ENCODE measurements at regions not wholly inside any gene's neighbourhood (a gene's known extent, or its start where the extent isn't known, plus 50 kb on each side); places are given as distances from the start of the nearest gene placed in this dataset.

DNA sequence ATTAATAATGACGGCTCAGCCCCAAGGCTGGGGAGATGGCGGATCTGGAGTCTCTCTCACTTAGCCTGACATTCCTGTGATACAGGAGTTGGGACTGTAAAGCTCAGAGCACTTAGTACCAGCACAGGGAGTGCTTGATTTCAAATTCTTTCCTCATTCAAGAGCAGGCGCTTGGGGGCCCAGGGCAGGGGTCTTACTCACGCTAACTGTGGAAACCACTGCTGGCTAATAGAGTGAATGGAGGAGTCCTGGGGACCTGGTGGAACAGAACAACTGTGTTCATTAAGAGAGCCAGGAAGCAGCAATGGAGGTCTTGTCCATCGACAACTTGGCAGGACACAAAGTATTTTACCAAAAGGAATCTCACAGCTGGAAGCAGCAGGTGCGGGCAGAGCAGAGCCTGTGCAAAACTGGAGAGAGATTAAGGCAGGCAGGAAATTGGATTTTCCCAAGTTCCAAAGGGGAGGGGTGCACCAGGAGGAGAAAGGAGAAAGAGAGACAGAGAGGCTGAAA lies 358.9 kb downstream of the TNS1 start:
- H3K27ac Mint-ChIP-seq (ENCODE audit: unreplicated experiment) = no peak overlapping the region
- H3K4me3 Mint-ChIP-seq (ENCODE audit: unreplicated experiment) = no peak overlapping the region
- H3K27me3 Mint-ChIP-seq (ENCODE audit: unreplicated experiment) = peaks cover 1% of the 10 kb centered on the region
- no peaks in the 10 kb centered on the region for H3K9me3 Mint-ChIP-seq (ENCODE audit: unreplicated experiment)
- no peak for DNase-seq (ENCODE audit: low spot score)
- TF ChIP-seq, protein P1, sequence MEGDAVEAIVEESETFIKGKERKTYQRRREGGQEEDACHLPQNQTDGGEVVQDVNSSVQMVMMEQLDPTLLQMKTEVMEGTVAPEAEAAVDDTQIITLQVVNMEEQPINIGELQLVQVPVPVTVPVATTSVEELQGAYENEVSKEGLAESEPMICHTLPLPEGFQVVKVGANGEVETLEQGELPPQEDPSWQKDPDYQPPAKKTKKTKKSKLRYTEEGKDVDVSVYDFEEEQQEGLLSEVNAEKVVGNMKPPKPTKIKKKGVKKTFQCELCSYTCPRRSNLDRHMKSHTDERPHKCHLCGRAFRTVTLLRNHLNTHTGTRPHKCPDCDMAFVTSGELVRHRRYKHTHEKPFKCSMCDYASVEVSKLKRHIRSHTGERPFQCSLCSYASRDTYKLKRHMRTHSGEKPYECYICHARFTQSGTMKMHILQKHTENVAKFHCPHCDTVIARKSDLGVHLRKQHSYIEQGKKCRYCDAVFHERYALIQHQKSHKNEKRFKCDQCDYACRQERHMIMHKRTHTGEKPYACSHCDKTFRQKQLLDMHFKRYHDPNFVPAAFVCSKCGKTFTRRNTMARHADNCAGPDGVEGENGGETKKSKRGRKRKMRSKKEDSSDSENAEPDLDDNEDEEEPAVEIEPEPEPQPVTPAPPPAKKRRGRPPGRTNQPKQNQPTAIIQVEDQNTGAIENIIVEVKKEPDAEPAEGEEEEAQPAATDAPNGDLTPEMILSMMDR (IDR thresholded peaks at IDR 0.05; ENCODE audit: unreplicated experiment) = no peak
- H3K36me3 Mint-ChIP-seq (ENCODE audit: low read depth, unreplicated experiment) = no peaks in the 10 kb centered on the region
- H3K4me1 Mint-ChIP-seq (ENCODE audit: unreplicated experiment) = no peaks in the 10 kb centered on the region

DNA sequence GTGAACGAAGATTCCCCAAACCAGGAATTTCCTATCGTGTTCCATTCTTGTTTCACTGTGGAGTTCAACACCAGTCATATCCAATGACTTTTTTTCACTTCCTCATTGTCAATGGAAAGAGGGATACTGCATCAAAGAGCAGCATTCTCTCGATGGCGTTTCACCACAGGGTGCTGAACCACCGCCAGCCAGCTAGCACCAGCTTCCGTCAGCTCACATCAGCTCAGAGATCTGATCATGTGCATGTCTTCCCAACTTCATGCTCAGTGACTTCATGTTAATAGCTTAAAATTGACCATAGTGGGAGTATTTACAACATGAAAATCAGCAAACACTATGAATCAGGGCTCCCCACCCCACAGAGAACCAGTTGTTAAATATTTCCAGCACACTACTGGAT lies 359.9 kb downstream of the TNS1 start:
- H3K27me3 Mint-ChIP-seq (ENCODE audit: unreplicated experiment) = peaks cover 1% of the 10 kb centered on the region
- H3K4me3 Mint-ChIP-seq (ENCODE audit: unreplicated experiment) = no peak overlapping the region
- no peak for DNase-seq (ENCODE audit: low spot score)
- TF ChIP-seq, protein P1 (IDR thresholded peaks at IDR 0.05; ENCODE audit: unreplicated experiment) = no peak
- no peaks in the 10 kb centered on the region for H3K4me1 Mint-ChIP-seq (ENCODE audit: unreplicated experiment)
- H3K9me3 Mint-ChIP-seq (ENCODE audit: unreplicated experiment) = no peaks in the 10 kb centered on the region
- H3K27ac Mint-ChIP-seq (ENCODE audit: unreplicated experiment) = no peak overlapping the region
- no peaks in the 10 kb centered on the region for H3K36me3 Mint-ChIP-seq (ENCODE audit: low read depth, unreplicated experiment)

DNA sequence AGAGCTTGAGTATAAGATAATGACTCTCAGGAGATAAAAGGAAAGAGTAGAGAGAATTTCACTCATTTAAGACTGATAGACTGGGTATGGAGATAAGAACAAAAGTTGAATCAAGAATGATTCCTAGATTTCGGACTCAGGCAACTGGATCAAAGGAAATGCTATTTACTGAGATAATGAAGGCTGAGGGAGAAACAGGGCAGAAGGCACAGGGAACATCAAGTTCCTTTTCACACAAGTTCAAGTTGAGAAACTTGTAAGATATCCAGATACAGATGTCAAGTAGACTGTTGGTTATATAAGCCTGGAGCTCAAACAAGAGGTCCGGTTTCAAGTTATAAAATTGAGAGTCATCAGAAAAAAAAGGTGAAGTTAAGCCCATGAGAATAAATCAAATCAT lies 360.8 kb downstream of the TNS1 start:
- no peak overlapping the region for H3K4me3 Mint-ChIP-seq (ENCODE audit: unreplicated experiment)
- TF ChIP-seq, protein P1 (IDR thresholded peaks at IDR 0.05; ENCODE audit: unreplicated experiment) = no peak
- no peaks in the 10 kb centered on the region for H3K9me3 Mint-ChIP-seq (ENCODE audit: unreplicated experiment)
- no peak for DNase-seq (ENCODE audit: low spot score)
- no peaks in the 10 kb centered on the region for H3K36me3 Mint-ChIP-seq (ENCODE audit: low read depth, unreplicated experiment)
- H3K27me3 Mint-ChIP-seq (ENCODE audit: unreplicated experiment) = peaks cover 3% of the 10 kb centered on the region
- no peaks in the 10 kb centered on the region for H3K4me1 Mint-ChIP-seq (ENCODE audit: unreplicated experiment)
- H3K27ac Mint-ChIP-seq (ENCODE audit: unreplicated experiment) = no peak overlapping the region

DNA sequence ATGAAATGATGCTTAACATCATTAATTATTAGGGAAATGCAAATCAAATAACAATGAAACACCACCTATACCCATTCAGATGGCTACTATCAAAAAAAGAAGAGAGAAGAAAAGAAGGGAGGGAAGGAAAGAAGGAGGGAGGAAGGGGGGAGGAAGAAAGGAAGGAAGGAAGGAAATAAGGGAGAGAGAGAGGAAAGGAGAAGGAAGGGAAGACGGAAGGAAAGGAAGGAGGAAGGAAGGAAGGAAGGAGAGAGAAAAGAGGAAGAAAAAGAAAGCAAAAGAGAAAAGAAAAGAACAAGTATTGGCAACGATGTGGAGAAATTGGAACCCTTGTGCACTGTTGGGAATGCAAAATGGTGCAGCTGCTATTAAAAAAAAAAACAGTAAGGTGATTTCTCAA lies 363.3 kb downstream of the TNS1 start:
- H3K36me3 Mint-ChIP-seq (ENCODE audit: low read depth, unreplicated experiment) = peaks cover under 1% of the 10 kb centered on the region
- H3K27me3 Mint-ChIP-seq (ENCODE audit: unreplicated experiment) = peaks cover 1% of the 10 kb centered on the region
- no peaks in the 10 kb centered on the region for H3K4me1 Mint-ChIP-seq (ENCODE audit: unreplicated experiment)
- DNase-seq (ENCODE audit: low spot score) = no peak
- no peaks in the 10 kb centered on the region for H3K9me3 Mint-ChIP-seq (ENCODE audit: unreplicated experiment)
- H3K4me3 Mint-ChIP-seq (ENCODE audit: unreplicated experiment) = no peak overlapping the region
- H3K27ac Mint-ChIP-seq (ENCODE audit: unreplicated experiment) = no peak overlapping the region
- TF ChIP-seq, protein P1 (IDR thresholded peaks at IDR 0.05; ENCODE audit: unreplicated experiment) = no peak

DNA sequence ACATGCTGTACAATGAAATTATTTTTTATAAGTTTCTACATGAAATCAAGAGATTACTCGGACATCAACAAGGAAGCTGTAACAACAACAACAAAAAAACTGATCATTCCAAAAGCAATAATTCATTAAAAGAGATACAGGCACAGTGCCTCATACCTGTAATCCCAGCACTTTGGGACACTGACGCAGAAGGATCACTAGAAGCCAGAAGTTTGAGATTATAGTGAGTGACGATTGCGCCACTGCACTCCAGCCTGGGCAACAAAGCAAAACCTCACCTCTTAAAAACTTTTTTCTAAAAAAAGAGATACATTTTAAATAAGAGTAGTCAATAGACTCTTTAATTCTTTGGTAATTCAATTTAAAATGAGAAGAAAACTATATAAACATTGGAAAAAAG lies 364.3 kb downstream of the TNS1 start:
- DNase-seq (ENCODE audit: low spot score) = no peak
- Mint-ChIP-seq H3K4me3 (ENCODE audit: unreplicated experiment) (no peak overlapping the region), H3K9me3 (ENCODE audit: unreplicated experiment) (no peaks in the 10 kb centered on the region), H3K27me3 (ENCODE audit: unreplicated experiment) (peaks cover 1% of the 10 kb centered on the region), H3K36me3 (ENCODE audit: low read depth, unreplicated experiment) (peaks cover 3% of the 10 kb centered on the region), H3K27ac (ENCODE audit: unreplicated experiment) (no peak overlapping the region), H3K4me1 (ENCODE audit: unreplicated experiment) (no peaks in the 10 kb centered on the region)
- TF ChIP-seq, protein P1 (IDR thresholded peaks at IDR 0.05; ENCODE audit: unreplicated experiment) = no peak
